RWPE2 (cell line): ENCODE measurements at regions not wholly inside any gene's neighbourhood (a gene's known extent, or its start where the extent isn't known, plus 50 kb on each side); places are given as distances from the start of the nearest gene placed in this dataset.

ENCODE experiments used
- ATAC-seq: fragments of 200-7000 bp; cut with Tn5 transposase; 3 replicates; pipeline ENCODE4 v1.9.1; 2021; ENCODE audit warnings: low read depth
- DNase-seq: peaks from one replicate; pipeline ENCODE4 v3.0.0-alpha.2; 2020; ENCODE audit warnings: low spot score
- H3K27ac ChIP-seq: fragments of 450-650 bp; 2 replicates; pipeline ENCODE4 v1.5.1; 2017; ENCODE audit warnings: mild to moderate bottlenecking; ENCODE audit not compliant: poor library complexity, severe bottlenecking
- H3K27me3 ChIP-seq: fragments of 250-450 bp; sonication (Bioruptor Pico); 2 replicates; pipeline ENCODE4 v1.5.1; 2021; ENCODE audit warnings: mild to moderate bottlenecking, moderate library complexity; ENCODE audit not compliant: insufficient read depth, poor library complexity, severe bottlenecking
- H3K36me3 ChIP-seq: fragments of 250-450 bp; sonication (Bioruptor Pico); 2 replicates; pipeline ENCODE4 v1.5.1; 2020; ENCODE audit warnings: low read depth, mild to moderate bottlenecking, moderate library complexity
- H3K4me1 ChIP-seq: fragments of 250-450 bp; sonication (Bioruptor Pico); 2 replicates; pipeline ENCODE4 v1.5.1; 2021; ENCODE audit warnings: mild to moderate bottlenecking, moderate library complexity; ENCODE audit not compliant: insufficient read depth, poor library complexity, severe bottlenecking
- H3K4me3 ChIP-seq: fragments of 250-450 bp; sonication (Bioruptor Pico); 2 replicates; pipeline ENCODE4 v1.5.1; 2021; ENCODE audit warnings: mild to moderate bottlenecking, moderate library complexity; ENCODE audit not compliant: severe bottlenecking
- H3K9me3 ChIP-seq: fragments of 250-450 bp; sonication (Bioruptor Pico); 2 replicates; pipeline ENCODE4 v1.5.1; 2021; ENCODE audit warnings: mild to moderate bottlenecking, moderate library complexity; ENCODE audit not compliant: severe bottlenecking
- TF ChIP-seq, protein P1 (sequence below): fragments of 450-650 bp; IDR thresholded peaks from one replicate; pipeline ENCODE4 v1.5.1; 2017; ENCODE audit warnings: mild to moderate bottlenecking, moderate library complexity; ENCODE audit not compliant: poor library complexity, severe bottlenecking

DNA sequence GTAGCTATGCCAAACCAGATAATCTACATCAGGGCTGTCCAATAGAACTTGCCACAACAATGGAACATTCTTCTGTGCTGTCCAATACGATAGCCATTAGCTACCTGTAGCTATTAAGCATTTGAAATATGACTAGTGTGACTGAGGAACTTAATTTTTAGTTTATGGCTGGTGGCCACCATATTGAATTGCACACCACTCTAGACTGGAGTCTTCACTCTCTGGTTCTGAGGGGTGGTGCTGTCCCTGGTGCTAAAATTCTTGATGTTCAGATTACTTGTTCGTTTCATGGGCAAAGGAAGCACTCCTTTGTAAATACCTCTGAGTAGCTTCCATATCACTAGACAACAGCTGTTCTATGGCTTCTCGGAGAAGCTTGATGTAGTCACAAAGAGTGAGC is 296.6 kb downstream of the NPIPA8 start:
- no peak overlapping the region for H3K27ac ChIP-seq
- TF ChIP-seq, protein P1, sequence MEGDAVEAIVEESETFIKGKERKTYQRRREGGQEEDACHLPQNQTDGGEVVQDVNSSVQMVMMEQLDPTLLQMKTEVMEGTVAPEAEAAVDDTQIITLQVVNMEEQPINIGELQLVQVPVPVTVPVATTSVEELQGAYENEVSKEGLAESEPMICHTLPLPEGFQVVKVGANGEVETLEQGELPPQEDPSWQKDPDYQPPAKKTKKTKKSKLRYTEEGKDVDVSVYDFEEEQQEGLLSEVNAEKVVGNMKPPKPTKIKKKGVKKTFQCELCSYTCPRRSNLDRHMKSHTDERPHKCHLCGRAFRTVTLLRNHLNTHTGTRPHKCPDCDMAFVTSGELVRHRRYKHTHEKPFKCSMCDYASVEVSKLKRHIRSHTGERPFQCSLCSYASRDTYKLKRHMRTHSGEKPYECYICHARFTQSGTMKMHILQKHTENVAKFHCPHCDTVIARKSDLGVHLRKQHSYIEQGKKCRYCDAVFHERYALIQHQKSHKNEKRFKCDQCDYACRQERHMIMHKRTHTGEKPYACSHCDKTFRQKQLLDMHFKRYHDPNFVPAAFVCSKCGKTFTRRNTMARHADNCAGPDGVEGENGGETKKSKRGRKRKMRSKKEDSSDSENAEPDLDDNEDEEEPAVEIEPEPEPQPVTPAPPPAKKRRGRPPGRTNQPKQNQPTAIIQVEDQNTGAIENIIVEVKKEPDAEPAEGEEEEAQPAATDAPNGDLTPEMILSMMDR, result no peak
- DNase-seq (no peak), ATAC-seq (no peak)
- no peaks in the 10 kb centered on the region for H3K27me3 ChIP-seq
- no peak overlapping the region for H3K4me3 ChIP-seq
- no peaks in the 10 kb centered on the region for H3K4me1 ChIP-seq
- H3K36me3 ChIP-seq, result no peaks in the 10 kb centered on the region
- H3K9me3 ChIP-seq, result no peaks in the 10 kb centered on the region

DNA sequence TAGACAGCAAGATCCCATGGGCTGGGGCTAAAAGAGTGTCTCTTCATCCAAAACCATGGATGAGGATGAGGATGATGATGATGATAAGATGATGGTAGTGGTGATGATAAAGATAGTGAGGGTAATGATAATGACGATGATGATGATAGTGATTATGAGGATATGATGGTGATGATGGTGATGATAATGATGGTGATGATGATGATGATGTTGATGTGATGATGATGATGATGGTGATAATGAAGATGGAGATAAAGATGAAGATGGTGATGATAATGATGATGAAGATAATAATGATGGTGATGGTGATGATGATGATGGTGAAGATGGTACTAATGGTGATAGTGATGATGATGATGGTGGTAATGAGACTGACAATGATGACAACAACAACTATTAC is 299.5 kb downstream of the NPIPA8 start:
- ATAC-seq (no peak), DNase-seq (no peak)
- Histone ChIP-seq H3K36me3 (no peaks in the 10 kb centered on the region), H3K4me1 (no peaks in the 10 kb centered on the region), H3K9me3 (no peaks in the 10 kb centered on the region), H3K27ac (no peak overlapping the region), H3K27me3 (no peaks in the 10 kb centered on the region), H3K4me3 (no peak overlapping the region)
- TF ChIP-seq, protein P1, result no peak

DNA sequence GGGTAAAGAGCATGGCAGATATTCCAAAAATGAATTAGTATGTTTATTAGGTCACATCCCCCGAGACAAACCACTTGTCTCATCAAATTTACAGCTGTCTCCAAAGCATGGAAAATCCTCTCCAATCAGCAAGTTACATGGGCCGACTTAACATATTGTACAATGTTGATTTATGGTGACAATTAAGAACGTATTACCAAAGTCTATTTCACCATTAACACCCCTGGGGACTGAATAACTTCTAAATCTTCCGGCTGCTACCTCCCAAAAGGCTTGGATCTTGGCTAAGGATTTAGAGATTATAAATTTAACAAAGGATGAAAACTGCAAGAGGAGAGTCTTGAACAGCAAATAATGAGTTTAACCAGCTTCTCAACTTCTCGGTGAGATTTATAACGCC is 311.9 kb downstream of the NPIPA8 start:
- TF ChIP-seq, protein P1, result no peak
- H3K4me3 ChIP-seq, result no peak overlapping the region
- H3K27me3 ChIP-seq, result no peaks in the 10 kb centered on the region
- no peak overlapping the region for H3K27ac ChIP-seq
- no peak for DNase-seq
- H3K4me1 ChIP-seq, result no peaks in the 10 kb centered on the region
- no peaks in the 10 kb centered on the region for H3K36me3 ChIP-seq
- ATAC-seq, result no peak
- no peaks in the 10 kb centered on the region for H3K9me3 ChIP-seq

DNA sequence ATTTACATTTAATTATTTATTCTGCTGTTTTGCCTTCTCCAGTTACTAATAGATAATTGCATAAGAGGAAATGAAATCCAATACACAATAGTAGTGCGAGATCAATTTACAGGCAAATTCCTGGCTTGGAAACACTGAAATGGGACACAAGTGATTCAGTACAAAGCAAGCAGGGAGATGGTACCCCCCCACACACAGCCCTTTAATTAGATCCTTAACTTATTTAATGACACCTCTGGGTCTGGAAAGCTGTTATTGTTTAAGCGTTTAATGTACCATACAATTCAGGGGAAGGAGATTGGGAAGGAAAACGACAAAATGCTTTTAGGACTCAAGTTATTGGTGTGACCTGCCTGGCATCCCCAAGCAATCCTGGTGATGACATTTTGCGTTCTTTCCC is 318.2 kb downstream of the NPIPA8 start:
- Histone ChIP-seq H3K4me3 (no peak overlapping the region), H3K36me3 (no peaks in the 10 kb centered on the region), H3K27me3 (no peaks in the 10 kb centered on the region), H3K4me1 (no peaks in the 10 kb centered on the region), H3K9me3 (no peaks in the 10 kb centered on the region), H3K27ac (no peak overlapping the region)
- DNase-seq, result no peak
- TF ChIP-seq, protein P1, result no peak
- ATAC-seq, result no peak

DNA sequence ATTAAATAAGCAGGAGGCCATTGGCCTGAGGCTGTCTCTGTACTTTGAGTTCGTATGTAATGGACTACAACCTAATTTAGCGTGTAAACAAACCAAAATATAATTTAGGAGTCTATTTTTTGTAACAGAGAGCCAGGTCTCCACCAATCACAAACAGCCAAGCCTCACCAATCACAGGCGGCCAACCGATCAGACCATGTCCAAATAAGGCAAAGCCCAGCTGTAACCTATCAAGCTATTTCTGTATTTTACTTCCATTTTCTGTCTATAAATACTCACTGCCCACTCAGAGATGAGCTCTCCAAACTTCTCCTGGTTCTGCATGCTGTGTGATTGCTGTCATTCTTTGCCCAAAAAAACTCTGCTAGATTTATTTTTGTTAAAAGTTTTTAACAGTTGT is 322.7 kb downstream of the NPIPA8 start:
- Histone ChIP-seq H3K4me3 (no peak overlapping the region), H3K9me3 (no peaks in the 10 kb centered on the region), H3K4me1 (no peaks in the 10 kb centered on the region), H3K27ac (no peak overlapping the region), H3K27me3 (no peaks in the 10 kb centered on the region), H3K36me3 (no peaks in the 10 kb centered on the region)
- ATAC-seq (no peak), DNase-seq (no peak)
- TF ChIP-seq, protein P1, result no peak
